Progenitor cell of endocrine pancreas (in vitro differentiated cells): ENCODE measurements at regions not wholly inside any gene's neighbourhood (a gene's known extent, or its start where the extent isn't known, plus 50 kb on each side); places are given as distances from the start of the nearest gene placed in this dataset.

ENCODE experiments used
- DNase-seq: peaks from one replicate; pipeline ENCODE4 v3.0.0; 2021; ENCODE audit warnings: low spot score; ENCODE audit not compliant: unreplicated experiment
- H3K27ac Mint-ChIP-seq: 2 replicates; pipeline ENCODE4 v1.8.0; 2021; ENCODE audit warnings: mild to moderate bottlenecking, moderate library complexity, mixed read lengths
- H3K27me3 Mint-ChIP-seq: 2 replicates; pipeline ENCODE4 v1.8.0; 2021; ENCODE audit warnings: mixed read lengths
- H3K36me3 Mint-ChIP-seq: 2 replicates; pipeline ENCODE4 v1.8.0; 2022; ENCODE audit warnings: mixed read lengths; ENCODE audit not compliant: insufficient read depth
- H3K4me1 Mint-ChIP-seq: 2 replicates; pipeline ENCODE4 v1.8.0; 2021; ENCODE audit warnings: low read depth, mixed read lengths
- H3K4me3 Mint-ChIP-seq: 2 replicates; pipeline ENCODE4 v1.8.0; 2021; ENCODE audit warnings: low read depth, mild to moderate bottlenecking, moderate library complexity, mixed read lengths
- H3K9me3 Mint-ChIP-seq: 2 replicates; pipeline ENCODE4 v1.8.0; 2021; ENCODE audit warnings: low read depth, mixed read lengths
- TF ChIP-seq, protein P1 (sequence below): fragments of 200-600 bp; sonication (generic); IDR thresholded peaks from one replicate; pipeline ENCODE4 v1.5.0; 2021; ENCODE audit warnings: antibody characterized with exemption, mild to moderate bottlenecking; ENCODE audit not compliant: unreplicated experiment

GRCh38 chr4:153068751-153069150 lies 132.6 kb downstream of the FHDC1 start:
- Mint-ChIP-seq H3K4me3 (no peak overlapping the region), H3K36me3 (no peaks in the 10 kb centered on the region), H3K27ac (no peak overlapping the region), H3K9me3 (peaks cover 3% of the 10 kb centered on the region), H3K27me3 (peaks cover 3% of the 10 kb centered on the region), H3K4me1 (peaks cover 8% of the 10 kb centered on the region)
- TF ChIP-seq, protein P1, sequence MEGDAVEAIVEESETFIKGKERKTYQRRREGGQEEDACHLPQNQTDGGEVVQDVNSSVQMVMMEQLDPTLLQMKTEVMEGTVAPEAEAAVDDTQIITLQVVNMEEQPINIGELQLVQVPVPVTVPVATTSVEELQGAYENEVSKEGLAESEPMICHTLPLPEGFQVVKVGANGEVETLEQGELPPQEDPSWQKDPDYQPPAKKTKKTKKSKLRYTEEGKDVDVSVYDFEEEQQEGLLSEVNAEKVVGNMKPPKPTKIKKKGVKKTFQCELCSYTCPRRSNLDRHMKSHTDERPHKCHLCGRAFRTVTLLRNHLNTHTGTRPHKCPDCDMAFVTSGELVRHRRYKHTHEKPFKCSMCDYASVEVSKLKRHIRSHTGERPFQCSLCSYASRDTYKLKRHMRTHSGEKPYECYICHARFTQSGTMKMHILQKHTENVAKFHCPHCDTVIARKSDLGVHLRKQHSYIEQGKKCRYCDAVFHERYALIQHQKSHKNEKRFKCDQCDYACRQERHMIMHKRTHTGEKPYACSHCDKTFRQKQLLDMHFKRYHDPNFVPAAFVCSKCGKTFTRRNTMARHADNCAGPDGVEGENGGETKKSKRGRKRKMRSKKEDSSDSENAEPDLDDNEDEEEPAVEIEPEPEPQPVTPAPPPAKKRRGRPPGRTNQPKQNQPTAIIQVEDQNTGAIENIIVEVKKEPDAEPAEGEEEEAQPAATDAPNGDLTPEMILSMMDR: no peak
- no peak for DNase-seq

GRCh38 chr4:153071958-153072598 lies 132.2 kb upstream of the TRIM2 start:
- Mint-ChIP-seq H3K27me3 (peaks cover 4% of the 10 kb centered on the region), H3K4me3 (no peak overlapping the region), H3K4me1 (peaks cover 8% of the 10 kb centered on the region), H3K9me3 (peaks cover 3% of the 10 kb centered on the region), H3K36me3 (no peaks in the 10 kb centered on the region), H3K27ac (no peak overlapping the region)
- TF ChIP-seq, protein P1: no peak
- no peak for DNase-seq

DNA sequence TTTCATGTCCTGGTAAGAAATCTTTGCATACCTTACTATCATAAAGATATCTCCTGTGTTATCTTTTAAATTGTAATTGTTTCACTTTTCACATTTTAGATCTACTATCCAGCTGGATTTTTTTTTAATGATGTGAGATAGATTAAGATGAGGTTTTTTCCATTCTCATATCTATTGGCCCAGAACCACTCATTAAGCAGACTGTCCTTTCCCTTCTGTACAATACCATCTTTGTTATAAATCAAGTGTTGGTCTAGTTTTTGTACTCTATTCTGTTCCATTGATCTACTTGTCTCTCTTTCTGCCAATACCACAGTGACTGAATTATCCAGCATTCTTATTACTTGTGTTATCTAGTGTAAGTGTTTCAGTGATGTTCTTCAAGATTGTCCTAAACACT lies 131.6 kb upstream of the TRIM2 start:
- H3K27ac Mint-ChIP-seq: no peak overlapping the region
- H3K4me1 Mint-ChIP-seq: peaks cover 3% of the 10 kb centered on the region
- no peak for DNase-seq
- TF ChIP-seq, protein P1: no peak
- H3K27me3 Mint-ChIP-seq: peaks cover 4% of the 10 kb centered on the region
- no peak overlapping the region for H3K4me3 Mint-ChIP-seq
- H3K9me3 Mint-ChIP-seq: peaks cover 3% of the 10 kb centered on the region
- H3K36me3 Mint-ChIP-seq: no peaks in the 10 kb centered on the region

DNA sequence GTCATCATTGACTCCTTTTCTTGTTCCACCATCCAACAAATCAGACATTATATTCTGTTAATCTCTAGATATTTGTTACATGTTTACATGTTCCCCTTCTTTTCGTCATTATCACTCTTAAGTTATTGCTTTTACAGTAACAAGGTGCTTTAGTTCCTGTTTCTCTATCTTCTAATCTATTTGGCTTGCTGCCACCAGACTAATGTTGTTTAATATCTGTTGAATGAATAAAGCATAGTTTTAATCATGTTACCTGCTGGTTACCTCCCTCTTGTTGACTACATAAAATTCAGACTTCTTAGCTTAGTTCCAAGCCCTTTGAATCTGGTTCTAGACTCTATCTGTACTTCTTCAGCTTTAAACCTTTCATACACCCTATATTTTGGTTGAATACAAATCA lies 129.8 kb upstream of the TRIM2 start:
- TF ChIP-seq, protein P1: no peak
- Mint-ChIP-seq H3K27ac (no peak overlapping the region), H3K36me3 (no peaks in the 10 kb centered on the region), H3K4me1 (no peaks in the 10 kb centered on the region), H3K9me3 (peaks cover 3% of the 10 kb centered on the region), H3K4me3 (no peak overlapping the region), H3K27me3 (peaks cover 7% of the 10 kb centered on the region)
- DNase-seq: no peak

DNA sequence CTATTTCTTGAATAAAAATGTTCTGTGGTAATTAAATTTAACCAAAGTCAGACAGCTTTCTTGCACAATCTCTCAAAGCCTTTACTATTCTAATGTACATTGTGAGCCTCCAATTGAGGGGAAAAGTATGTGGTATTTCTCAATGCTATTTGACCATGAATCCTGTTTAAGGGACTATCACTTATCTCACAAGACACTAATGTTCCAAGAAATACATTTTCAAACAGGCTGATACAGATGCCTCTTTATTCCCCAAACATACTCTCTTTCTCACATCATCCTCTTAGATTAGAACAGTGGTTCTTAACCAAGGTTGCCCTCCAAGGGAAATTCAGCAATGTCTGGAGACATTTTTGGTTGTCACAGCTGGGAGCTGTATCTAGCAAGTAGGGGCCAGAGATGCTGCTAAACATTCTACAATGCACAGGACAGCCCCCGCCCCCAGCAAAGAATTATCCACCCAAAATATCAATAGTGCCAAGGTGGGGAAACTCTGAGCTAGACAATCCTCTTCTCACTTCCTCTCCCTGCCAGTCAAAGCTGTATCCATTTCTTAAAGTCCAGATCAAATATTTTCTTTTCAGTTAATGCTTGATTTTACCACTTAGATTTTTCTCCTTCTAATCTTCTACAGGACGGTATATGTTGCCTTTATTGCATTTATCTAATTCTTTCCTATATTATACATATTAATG lies 129.2 kb upstream of the TRIM2 start:
- TF ChIP-seq, protein P1: no peak
- no peak for DNase-seq
- no peak overlapping the region for H3K4me3 Mint-ChIP-seq
- no peak overlapping the region for H3K27ac Mint-ChIP-seq
- peaks cover 10% of the 10 kb centered on the region for H3K27me3 Mint-ChIP-seq
- H3K4me1 Mint-ChIP-seq: no peaks in the 10 kb centered on the region
- H3K36me3 Mint-ChIP-seq: no peaks in the 10 kb centered on the region
- peaks cover 3% of the 10 kb centered on the region for H3K9me3 Mint-ChIP-seq
